Calu3 (cell line): ENCODE measurements at regions not wholly inside any gene's neighbourhood (a gene's known extent, or its start where the extent isn't known, plus 50 kb on each side); places are given as distances from the start of the nearest gene placed in this dataset.
"Not testable (repeated sequence)": the region's sequence is repeated elsewhere in the genome, so short reads cannot be mapped to it uniquely, and the experiment has no call there.

Source experiments
- BruUV-seq: library from RNA; stranded (reverse); fragments of 400-500 nt; replicated peaks from 2 replicates; lab custom pipeline; 2021; lab: Mats Ljungman, UMichigan
- CTCF ChIA-PET: fragments of 300-600 bp; sonication (Branson Sonifier 250); formaldehyde crosslinking; loops from one replicate; lab custom pipeline; 2022; ENCODE audit warnings: antibody characterized with exemption; lab: Charles Lee
- DNase-seq: peaks from one replicate; pipeline ENCODE4 v3.0.0; 2022
- H3K27ac Mint-ChIP-seq: one replicate; pipeline ENCODE4 v1.8.0; 2022; ENCODE audit warnings: mixed read lengths; ENCODE audit not compliant: unreplicated experiment
- H3K27me3 Mint-ChIP-seq: one replicate; pipeline ENCODE4 v1.8.0; 2022; ENCODE audit warnings: mixed read lengths; ENCODE audit not compliant: unreplicated experiment
- H3K36me3 Mint-ChIP-seq: one replicate; pipeline ENCODE4 v1.8.0; 2022; ENCODE audit warnings: mild to moderate bottlenecking, moderate library complexity, mixed read lengths; ENCODE audit not compliant: insufficient read depth, unreplicated experiment
- H3K4me1 Mint-ChIP-seq: one replicate; pipeline ENCODE4 v1.8.0; 2022; ENCODE audit warnings: mild to moderate bottlenecking, low read depth, mixed read lengths; ENCODE audit not compliant: unreplicated experiment
- H3K4me3 Mint-ChIP-seq: one replicate; pipeline ENCODE4 v1.8.0; 2022; ENCODE audit warnings: mild to moderate bottlenecking, low read depth, moderate library complexity, mixed read lengths; ENCODE audit not compliant: unreplicated experiment
- H3K9me3 Mint-ChIP-seq: one replicate; pipeline ENCODE4 v1.8.0; 2022; ENCODE audit warnings: low read depth, mixed read lengths; ENCODE audit not compliant: unreplicated experiment
- intact Hi-C: fragments of 100-400 bp; cut with micrococcal nuclease; formaldehyde crosslinking; loops from one replicate; pipeline ENCODE4 v1.10.0; 2022; ENCODE audit not compliant: unreplicated experiment
- TF ChIP-seq, protein P1 (sequence below): fragments of 200-600 bp; IDR thresholded peaks from one replicate; pipeline ENCODE4 v1.8.0; 2022; ENCODE audit warnings: antibody characterized with exemption; ENCODE audit not compliant: unreplicated experiment

GRCh38 chr20:25984933-25985332 lies 288.3 kb upstream of the ZNF337 start:
- Mint-ChIP-seq H3K4me3 (no peak overlapping the region), H3K9me3 (peaks cover 5% of the 10 kb centered on the region), H3K27me3 (no peaks in the 10 kb centered on the region), H3K4me1 (no peaks in the 10 kb centered on the region), H3K36me3 (no peaks in the 10 kb centered on the region), H3K27ac (no peak overlapping the region)
- TF ChIP-seq, protein P1, sequence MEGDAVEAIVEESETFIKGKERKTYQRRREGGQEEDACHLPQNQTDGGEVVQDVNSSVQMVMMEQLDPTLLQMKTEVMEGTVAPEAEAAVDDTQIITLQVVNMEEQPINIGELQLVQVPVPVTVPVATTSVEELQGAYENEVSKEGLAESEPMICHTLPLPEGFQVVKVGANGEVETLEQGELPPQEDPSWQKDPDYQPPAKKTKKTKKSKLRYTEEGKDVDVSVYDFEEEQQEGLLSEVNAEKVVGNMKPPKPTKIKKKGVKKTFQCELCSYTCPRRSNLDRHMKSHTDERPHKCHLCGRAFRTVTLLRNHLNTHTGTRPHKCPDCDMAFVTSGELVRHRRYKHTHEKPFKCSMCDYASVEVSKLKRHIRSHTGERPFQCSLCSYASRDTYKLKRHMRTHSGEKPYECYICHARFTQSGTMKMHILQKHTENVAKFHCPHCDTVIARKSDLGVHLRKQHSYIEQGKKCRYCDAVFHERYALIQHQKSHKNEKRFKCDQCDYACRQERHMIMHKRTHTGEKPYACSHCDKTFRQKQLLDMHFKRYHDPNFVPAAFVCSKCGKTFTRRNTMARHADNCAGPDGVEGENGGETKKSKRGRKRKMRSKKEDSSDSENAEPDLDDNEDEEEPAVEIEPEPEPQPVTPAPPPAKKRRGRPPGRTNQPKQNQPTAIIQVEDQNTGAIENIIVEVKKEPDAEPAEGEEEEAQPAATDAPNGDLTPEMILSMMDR = no peak
- intact Hi-C loops = no loop called here
- CTCF ChIA-PET = no interaction called here
- no peak for DNase-seq
- no TSS peak for BruUV-seq

- H3K4me1 Mint-ChIP-seq, H3K27ac Mint-ChIP-seq, DNase-seq, H3K4me3 Mint-ChIP-seq, BruUV-seq, H3K27me3 Mint-ChIP-seq, CTCF ChIA-PET, intact Hi-C loops, H3K9me3 Mint-ChIP-seq, H3K36me3 Mint-ChIP-seq: not testable (repeated sequence)
Measured at GRCh38 chr20:25982701-25983100, 286.0 kb upstream of the ZNF337 start.

GRCh38 chr20:25978450-25979190 lies 282.0 kb upstream of the ZNF337 start:
- not testable (repeated sequence) for H3K36me3 Mint-ChIP-seq

DNA sequence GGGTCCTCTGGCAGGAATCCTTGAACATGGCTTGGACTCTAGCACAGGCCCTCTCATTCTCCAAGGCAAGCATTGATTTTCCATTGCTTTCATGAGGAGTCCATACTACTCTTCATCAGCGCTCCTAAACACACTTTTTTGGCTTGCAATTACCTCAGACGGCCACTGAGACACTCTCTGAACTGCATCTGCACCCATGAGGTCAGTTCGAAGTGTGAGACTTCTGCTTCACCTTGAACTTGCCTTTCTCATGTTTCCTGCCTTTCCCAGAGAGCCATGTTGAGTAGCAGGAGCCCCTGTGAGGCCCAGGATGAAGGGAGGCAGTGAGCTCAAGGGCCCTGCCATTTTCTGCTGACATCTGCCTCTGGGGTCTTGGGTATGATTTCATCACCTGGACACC lies 279.2 kb upstream of the ZNF337 start:
- H3K4me3 Mint-ChIP-seq, CTCF ChIA-PET: not testable (repeated sequence)

More at GRCh38 chr20:25978450-25979190, 282.0 kb upstream of the ZNF337 start:
- H3K27me3 Mint-ChIP-seq, H3K27ac Mint-ChIP-seq, DNase-seq, H3K4me1 Mint-ChIP-seq, intact Hi-C loops, CTCF ChIA-PET, H3K4me3 Mint-ChIP-seq, H3K9me3 Mint-ChIP-seq, BruUV-seq: not testable (repeated sequence)

GRCh38 chr20:25965203-25965602 lies 268.6 kb upstream of the ZNF337 start:
- DNase-seq, H3K4me1 Mint-ChIP-seq, H3K9me3 Mint-ChIP-seq, H3K4me3 Mint-ChIP-seq, H3K27ac Mint-ChIP-seq, BruUV-seq, H3K27me3 Mint-ChIP-seq, CTCF ChIA-PET, intact Hi-C loops, H3K36me3 Mint-ChIP-seq: not testable (repeated sequence)

More for the DNA sequence above, 279.2 kb upstream of the ZNF337 start:
- H3K9me3 Mint-ChIP-seq, H3K27ac Mint-ChIP-seq, DNase-seq, intact Hi-C loops, H3K27me3 Mint-ChIP-seq, H3K36me3 Mint-ChIP-seq, BruUV-seq, H3K4me1 Mint-ChIP-seq: not testable (repeated sequence)

DNA sequence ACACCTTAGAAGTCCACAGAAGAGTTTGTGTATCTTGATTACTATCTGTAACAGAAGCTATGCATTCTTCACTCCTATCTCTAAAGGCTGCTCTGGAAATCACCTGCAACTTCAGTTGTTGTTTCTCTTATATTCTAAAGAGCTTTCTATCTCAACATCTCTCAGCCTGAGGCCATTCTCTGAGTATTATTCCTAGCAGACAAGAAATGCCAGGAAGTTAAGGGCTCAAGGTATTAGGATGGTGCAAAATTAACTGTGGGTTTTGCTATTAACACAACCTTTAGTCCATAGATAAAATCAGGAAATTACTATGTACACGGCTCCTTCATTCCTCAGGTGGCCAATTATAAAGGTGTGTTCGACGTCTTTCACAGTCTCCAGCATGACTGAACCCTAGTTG lies 257.2 kb upstream of the ZNF337 start:
- peaks cover 12% of the 10 kb centered on the region for H3K27me3 Mint-ChIP-seq
- BruUV-seq, DNase-seq, H3K27ac Mint-ChIP-seq, H3K4me1 Mint-ChIP-seq, H3K36me3 Mint-ChIP-seq, H3K9me3 Mint-ChIP-seq, H3K4me3 Mint-ChIP-seq, CTCF ChIA-PET, intact Hi-C loops: not testable (repeated sequence)

GRCh38 chr20:25935230-25935629 lies 238.6 kb upstream of the ZNF337 start:
- H3K9me3 Mint-ChIP-seq, H3K27me3 Mint-ChIP-seq, intact Hi-C loops, H3K4me3 Mint-ChIP-seq, H3K4me1 Mint-ChIP-seq, H3K36me3 Mint-ChIP-seq, H3K27ac Mint-ChIP-seq, BruUV-seq, DNase-seq, CTCF ChIA-PET: not testable (repeated sequence)

DNA sequence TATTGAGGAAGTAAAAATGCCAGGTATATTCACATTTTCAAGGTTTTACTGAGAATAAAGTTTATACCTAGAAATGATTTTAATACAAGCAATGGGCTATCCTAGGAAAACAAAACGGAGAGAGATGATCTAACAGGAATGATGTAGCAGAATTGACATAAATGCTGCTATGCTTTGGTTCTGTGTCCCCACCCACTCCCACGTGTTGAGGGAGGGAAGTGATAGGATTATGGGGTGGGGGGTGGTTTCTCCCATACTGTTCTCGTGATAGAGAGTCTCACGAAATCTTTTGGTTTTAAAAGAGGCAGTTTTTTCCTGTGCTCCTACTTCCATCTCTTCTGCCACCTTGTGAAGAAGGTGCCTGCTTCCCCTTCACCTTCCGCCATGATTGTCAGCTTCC lies 236.2 kb upstream of the ZNF337 start:
- H3K9me3 Mint-ChIP-seq, intact Hi-C loops, H3K4me1 Mint-ChIP-seq, H3K27me3 Mint-ChIP-seq, H3K4me3 Mint-ChIP-seq, H3K36me3 Mint-ChIP-seq, DNase-seq, H3K27ac Mint-ChIP-seq, CTCF ChIA-PET, BruUV-seq: not testable (repeated sequence)

DNA sequence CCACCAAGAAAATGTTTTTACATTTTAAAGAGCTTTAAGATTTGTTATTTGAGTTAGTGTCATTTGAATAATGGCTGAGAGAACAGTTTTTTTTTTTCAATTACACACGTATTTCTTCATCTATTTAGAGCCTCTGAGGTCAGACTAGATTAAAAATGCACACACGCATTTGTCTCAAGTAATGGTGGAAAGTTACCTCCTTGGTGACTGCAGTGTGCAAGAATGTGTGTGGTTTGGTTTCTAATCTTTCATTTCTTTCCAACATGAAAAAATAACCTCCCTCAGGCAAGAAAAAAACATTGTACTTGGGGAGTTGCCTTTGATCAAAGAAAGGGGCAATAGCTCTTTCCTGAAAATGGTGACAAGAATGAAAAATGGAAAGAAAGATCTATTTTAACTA lies 235.5 kb upstream of the ZNF337 start:
- intact Hi-C loops, H3K36me3 Mint-ChIP-seq, DNase-seq, H3K4me3 Mint-ChIP-seq, H3K9me3 Mint-ChIP-seq, H3K27ac Mint-ChIP-seq, H3K27me3 Mint-ChIP-seq, H3K4me1 Mint-ChIP-seq, BruUV-seq, CTCF ChIA-PET: not testable (repeated sequence)
